ENCODE measurements at regions not wholly inside any gene's neighbourhood (a gene's known extent, or its start where the extent isn't known, plus 50 kb on each side); places are given as distances from the start of the nearest gene placed in this dataset.

GRCh38 chr15:66834881-66835878, 133.1 kb downstream of the SMAD6 start:
- DNase-seq (peak in 4 of 5 donors; percentile 69 to 81 (median 75)), FAIRE-seq (no peak)
- H3K27ac ChIP-seq (ENCODE audit: low read depth in 2 of 2, low read length in 2 of 2), result no peak overlapping the region
- no peak overlapping the region for H3K9ac ChIP-seq (ENCODE audit: low read length in 3 of 3)
- no peaks in the 10 kb centered on the region for H3K27me3 ChIP-seq (ENCODE audit: control insufficient read depth, insufficient read depth, low read length)
- H3K4me1 ChIP-seq (ENCODE audit: control insufficient read depth in 2 of 3, insufficient read depth in 2 of 3, low read depth in 1 of 3, low read length in 3 of 3), result peaks cover 0 to 6% (median 0%) of the 10 kb centered on the region in 3 donors
- H3K9me3 ChIP-seq (ENCODE audit: control insufficient read depth in 2 of 3, insufficient read depth in 1 of 3, low read length in 3 of 3), result no peaks in the 10 kb centered on the region
- intact Hi-C loops (cut with DNase I), result no loop called here
- TF ChIP-seq CTCF (IDR thresholded peaks at IDR 0.05; ENCODE audit: borderline replicate concordance, extremely low read depth, insufficient read depth), result no peak
- H3K4me3 ChIP-seq (ENCODE audit: low read length in 3 of 3), result no peak overlapping the region
- H3K36me3 ChIP-seq (ENCODE audit: control insufficient read depth in 2 of 3, insufficient read depth in 3 of 3, low read length in 3 of 3), result no peaks in the 10 kb centered on the region

DNA sequence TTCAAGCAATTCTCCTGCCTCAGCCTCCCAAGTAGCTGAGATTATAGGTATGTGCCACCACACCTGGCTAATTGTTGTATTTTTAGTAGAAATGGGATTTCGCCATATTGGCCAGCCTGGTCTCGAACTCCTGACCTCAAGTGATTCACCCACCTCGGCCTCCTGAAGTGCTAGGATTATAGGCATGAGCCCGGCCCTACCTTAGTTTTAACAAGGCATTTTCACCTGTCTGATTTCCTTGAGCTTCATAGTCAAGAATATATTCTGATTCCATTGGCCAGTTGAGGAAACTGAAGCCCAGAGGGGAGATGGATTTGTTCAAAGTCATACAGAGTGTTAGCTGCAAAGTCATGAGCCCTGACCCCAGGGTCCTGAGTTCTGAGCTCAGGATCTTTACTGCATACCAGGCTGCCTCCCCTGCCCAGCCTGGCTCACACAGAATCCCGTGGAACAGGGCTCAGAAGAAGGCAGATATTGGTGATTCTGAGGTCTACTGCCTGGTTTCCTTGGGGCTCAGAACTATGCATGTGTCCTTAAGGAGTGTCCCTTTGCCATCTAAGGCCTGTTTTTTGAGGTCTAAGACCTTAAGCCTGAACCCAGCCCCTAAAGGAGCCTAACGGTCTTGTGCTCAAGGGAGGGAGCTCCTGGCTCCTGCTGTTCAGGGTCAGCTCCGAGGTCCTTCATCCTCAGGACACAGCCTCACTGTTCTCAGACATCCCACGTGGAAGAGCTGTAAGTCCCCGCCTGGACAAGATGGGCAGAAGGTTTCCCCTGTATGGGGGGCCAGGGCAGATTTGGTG, 134.4 kb downstream of the SMAD6 start:
- H3K9me3 ChIP-seq (ENCODE audit: control insufficient read depth in 2 of 3, insufficient read depth in 1 of 3, low read length in 3 of 3), result no peaks in the 10 kb centered on the region
- H3K9ac ChIP-seq (ENCODE audit: low read length in 3 of 3), result no peak overlapping the region
- no peaks in the 10 kb centered on the region for H3K27me3 ChIP-seq (ENCODE audit: control insufficient read depth, insufficient read depth, low read length)
- H3K27ac ChIP-seq (ENCODE audit: low read depth in 2 of 2, low read length in 2 of 2), result no peak overlapping the region
- FAIRE-seq (no peak), DNase-seq (no peak)
- no peak overlapping the region for H3K4me3 ChIP-seq (ENCODE audit: low read length in 3 of 3)
- H3K4me1 ChIP-seq (ENCODE audit: control insufficient read depth in 2 of 3, insufficient read depth in 2 of 3, low read depth in 1 of 3, low read length in 3 of 3), result peaks cover 0 to 7% (median under 1%) of the 10 kb centered on the region in 3 donors
- no peak for TF ChIP-seq CTCF (IDR thresholded peaks at IDR 0.05; ENCODE audit: borderline replicate concordance, extremely low read depth, insufficient read depth)
- intact Hi-C loops (cut with DNase I), result no loop called here
- H3K36me3 ChIP-seq (ENCODE audit: control insufficient read depth in 2 of 3, insufficient read depth in 3 of 3, low read length in 3 of 3), result no peaks in the 10 kb centered on the region

GRCh38 chr15:66838202-66838601, 136.2 kb downstream of the SMAD6 start:
- intact Hi-C loops (cut with DNase I), result no loop called here
- H3K9me3 ChIP-seq (ENCODE audit: control insufficient read depth in 2 of 3, insufficient read depth in 1 of 3, low read length in 3 of 3), result no peaks in the 10 kb centered on the region
- peaks cover 5 to 18% (median 10%) of the 10 kb centered on the region in 3 donors for H3K4me1 ChIP-seq (ENCODE audit: control insufficient read depth in 2 of 3, insufficient read depth in 2 of 3, low read depth in 1 of 3, low read length in 3 of 3)
- no peak for TF ChIP-seq CTCF (IDR thresholded peaks at IDR 0.05; ENCODE audit: borderline replicate concordance, extremely low read depth, insufficient read depth)
- no peak overlapping the region for H3K9ac ChIP-seq (ENCODE audit: low read length in 3 of 3)
- H3K4me3 ChIP-seq (ENCODE audit: low read length in 3 of 3), result no peak overlapping the region
- no peak overlapping the region for H3K27ac ChIP-seq (ENCODE audit: low read depth in 2 of 2, low read length in 2 of 2)
- no peaks in the 10 kb centered on the region for H3K36me3 ChIP-seq (ENCODE audit: control insufficient read depth in 2 of 3, insufficient read depth in 3 of 3, low read length in 3 of 3)
- H3K27me3 ChIP-seq (ENCODE audit: control insufficient read depth, insufficient read depth, low read length), result no peaks in the 10 kb centered on the region
- FAIRE-seq (no peak), DNase-seq (no peak)
